ENCODE measurements at regions not wholly inside any gene's neighbourhood (a gene's known extent, or its start where the extent isn't known, plus 50 kb on each side); places are given as distances from the start of the nearest gene placed in this dataset.

- Histone ChIP-seq H3K9ac (ENCODE audit: control insufficient read depth, extremely low read depth, insufficient read depth, low read length) (no peak overlapping the region), H3K36me3 (ENCODE audit: control insufficient read depth in 2 of 2, extremely low read depth in 1 of 2, insufficient read depth in 2 of 2, low read length in 2 of 2) (no peaks in the 10 kb centered on the region), H3K4me3 (ENCODE audit: control insufficient read depth in 2 of 3, extremely low read depth in 1 of 3, insufficient read depth in 2 of 3, low read depth in 1 of 3, low read length in 3 of 3) (no peak overlapping the region), H3K27me3 (ENCODE audit: control insufficient read depth, extremely low read depth, insufficient read depth, low read length) (no peaks in the 10 kb centered on the region), H3K4me2 (ENCODE audit: control insufficient read depth, extremely low read depth, insufficient read depth, low read depth, low read length) (no peak overlapping the region), H3K9me1 (ENCODE audit: control insufficient read depth, extremely low read depth, insufficient read depth, low read length) (no peaks in the 10 kb centered on the region), H3K4me1 (ENCODE audit: control insufficient read depth, extremely low read depth, insufficient read depth, low read length) (no peaks in the 10 kb centered on the region), H2AFZ (ENCODE audit: control insufficient read depth, low read length) (no peak overlapping the region), H3K79me2 (ENCODE audit: control insufficient read depth, insufficient read depth, low read length) (no peaks in the 10 kb centered on the region), H4K20me1 (ENCODE audit: control insufficient read depth, extremely low read depth, insufficient read depth, low read length) (no peaks in the 10 kb centered on the region), H3K27ac (ENCODE audit: control insufficient read depth, insufficient read depth, low read length) (no peak overlapping the region), H3K9me3 (ENCODE audit: control insufficient read depth, low read depth, low read length) (no peaks in the 10 kb centered on the region)
- no peak for FAIRE-seq
- dilution Hi-C loops (cut with MboI; ENCODE audit: extremely low pct_ligation_motif_present, low sequenced_read_pairs): no loop called here
- no peak for DNase-seq (ENCODE audit: low read depth, low spot score)
- TF ChIP-seq, protein P1, sequence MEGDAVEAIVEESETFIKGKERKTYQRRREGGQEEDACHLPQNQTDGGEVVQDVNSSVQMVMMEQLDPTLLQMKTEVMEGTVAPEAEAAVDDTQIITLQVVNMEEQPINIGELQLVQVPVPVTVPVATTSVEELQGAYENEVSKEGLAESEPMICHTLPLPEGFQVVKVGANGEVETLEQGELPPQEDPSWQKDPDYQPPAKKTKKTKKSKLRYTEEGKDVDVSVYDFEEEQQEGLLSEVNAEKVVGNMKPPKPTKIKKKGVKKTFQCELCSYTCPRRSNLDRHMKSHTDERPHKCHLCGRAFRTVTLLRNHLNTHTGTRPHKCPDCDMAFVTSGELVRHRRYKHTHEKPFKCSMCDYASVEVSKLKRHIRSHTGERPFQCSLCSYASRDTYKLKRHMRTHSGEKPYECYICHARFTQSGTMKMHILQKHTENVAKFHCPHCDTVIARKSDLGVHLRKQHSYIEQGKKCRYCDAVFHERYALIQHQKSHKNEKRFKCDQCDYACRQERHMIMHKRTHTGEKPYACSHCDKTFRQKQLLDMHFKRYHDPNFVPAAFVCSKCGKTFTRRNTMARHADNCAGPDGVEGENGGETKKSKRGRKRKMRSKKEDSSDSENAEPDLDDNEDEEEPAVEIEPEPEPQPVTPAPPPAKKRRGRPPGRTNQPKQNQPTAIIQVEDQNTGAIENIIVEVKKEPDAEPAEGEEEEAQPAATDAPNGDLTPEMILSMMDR (optimal IDR thresholded peaks at IDR 0.05 in 1 of 3, IDR thresholded peaks at IDR 0.05 in 1 of 3, conservative IDR thresholded peaks at IDR 0.05 in 1 of 3; ENCODE audit: extremely low read depth in 1 of 3, insufficient read depth in 2 of 3, low read length in 3 of 3): no peak
- TF ChIP-seq EZH2 (IDR thresholded peaks at IDR 0.05; ENCODE audit: low read length): no peak
Measured at GRCh38 chr12:30437616-30438015, 258.1 kb downstream of the IPO8 start.

- Histone ChIP-seq H3K9me3 (ENCODE audit: control insufficient read depth, low read depth, low read length) (no peaks in the 10 kb centered on the region), H3K9ac (ENCODE audit: control insufficient read depth, extremely low read depth, insufficient read depth, low read length) (no peak overlapping the region), H2AFZ (ENCODE audit: control insufficient read depth, low read length) (no peak overlapping the region), H4K20me1 (ENCODE audit: control insufficient read depth, extremely low read depth, insufficient read depth, low read length) (no peaks in the 10 kb centered on the region), H3K36me3 (ENCODE audit: control insufficient read depth in 2 of 2, extremely low read depth in 1 of 2, insufficient read depth in 2 of 2, low read length in 2 of 2) (no peaks in the 10 kb centered on the region), H3K4me2 (ENCODE audit: control insufficient read depth, extremely low read depth, insufficient read depth, low read depth, low read length) (no peak overlapping the region), H3K9me1 (ENCODE audit: control insufficient read depth, extremely low read depth, insufficient read depth, low read length) (no peaks in the 10 kb centered on the region), H3K27ac (ENCODE audit: control insufficient read depth, insufficient read depth, low read length) (no peak overlapping the region), H3K27me3 (ENCODE audit: control insufficient read depth, extremely low read depth, insufficient read depth, low read length) (no peaks in the 10 kb centered on the region), H3K79me2 (ENCODE audit: control insufficient read depth, insufficient read depth, low read length) (no peaks in the 10 kb centered on the region), H3K4me3 (ENCODE audit: control insufficient read depth in 2 of 3, extremely low read depth in 1 of 3, insufficient read depth in 2 of 3, low read depth in 1 of 3, low read length in 3 of 3) (no peak overlapping the region), H3K4me1 (ENCODE audit: control insufficient read depth, extremely low read depth, insufficient read depth, low read length) (no peaks in the 10 kb centered on the region)
- DNase-seq (ENCODE audit: low read depth, low spot score): no peak
- TF ChIP-seq EZH2 (IDR thresholded peaks at IDR 0.05; ENCODE audit: low read length): no peak
- TF ChIP-seq, protein P1 (optimal IDR thresholded peaks at IDR 0.05 in 1 of 3, IDR thresholded peaks at IDR 0.05 in 1 of 3, conservative IDR thresholded peaks at IDR 0.05 in 1 of 3; ENCODE audit: extremely low read depth in 1 of 3, insufficient read depth in 2 of 3, low read length in 3 of 3): no peak
- FAIRE-seq: no peak
- dilution Hi-C loops (cut with MboI; ENCODE audit: extremely low pct_ligation_motif_present, low sequenced_read_pairs): no loop called here
Measured at GRCh38 chr12:30437044-30437443, 258.6 kb downstream of the IPO8 start.

All from keratinocyte (primary cell).